IMR-90 (cell line): ENCODE measurements at regions not wholly inside any gene's neighbourhood (a gene's known extent, or its start where the extent isn't known, plus 50 kb on each side); places are given as distances from the start of the nearest gene placed in this dataset.

ENCODE experiments used
- ATAC-seq: fragments of 200-7000 bp; cut with Tn5 transposase; 2 replicates; pipeline ENCODE4 v1.9.1; 2020; ENCODE audit warnings: low read depth, mild to moderate bottlenecking, moderate library complexity
- BruUV-seq: library from RNA; stranded (reverse); fragments of 400-500 nt; replicated peaks from 2 replicates; lab custom pipeline; 2021; lab: Mats Ljungman, UMichigan
- CTCF ChIA-PET: fragments of 300-600 bp; formaldehyde crosslinking; extraction: SDS; loops from one replicate; lab custom pipeline; 2021; ENCODE audit warnings: antibody characterized with exemption; lab: Yijun Ruan, JAX
- POLR2A ChIA-PET: fragments of 300-600 bp; sonication (Branson Sonifier 250); formaldehyde crosslinking; loops from one replicate; lab custom pipeline; 2022; ENCODE audit warnings: antibody characterized with exemption; ENCODE audit not compliant: unreplicated experiment; lab: Charles Lee
- DNase-seq: peaks from one replicate; pipeline ENCODE4 v3.0.0; 2013
- H2AFZ ChIP-seq: replicated peaks from 2 replicates; pipeline ENCODE3; 2013; ENCODE audit warnings: low read length, mild to moderate bottlenecking; ENCODE audit not compliant: poor library complexity
- H2AK5ac ChIP-seq: 2 replicates; pipeline ENCODE4 v1.6.1; 2013; ENCODE audit warnings: low read depth, low read length, inconsistent platforms
- H2AK9ac ChIP-seq: replicated peaks from 2 replicates; pipeline ENCODE3; 2013; ENCODE audit warnings: mild to moderate bottlenecking, low read depth, low read length, moderate library complexity; ENCODE audit not compliant: poor library complexity
- H2BK120ac ChIP-seq: 2 replicates; pipeline ENCODE4 v1.6.1; 2013; ENCODE audit warnings: low read depth, low read length, inconsistent platforms
- H2BK15ac ChIP-seq: 3 replicates; pipeline ENCODE4 v1.6.1; 2013; ENCODE audit warnings: low read depth, low read length, inconsistent platforms
- H2BK20ac ChIP-seq: 2 replicates; pipeline ENCODE4 v1.6.1; 2013; ENCODE audit warnings: low read depth, mild to moderate bottlenecking, inconsistent platforms, low read length, moderate library complexity
- H2BK5ac ChIP-seq: 2 replicates; pipeline ENCODE4 v1.6.1; 2013; ENCODE audit warnings: mild to moderate bottlenecking, low read depth, low read length, inconsistent platforms; ENCODE audit not compliant: poor library complexity, severe bottlenecking
- H3K14ac ChIP-seq: replicated peaks from 2 replicates; pipeline ENCODE4 v1.6.1; 2013; ENCODE audit warnings: low read depth, low read length, inconsistent platforms
- H3K18ac ChIP-seq: 2 replicates; pipeline ENCODE4 v1.6.1; 2013; ENCODE audit warnings: low read depth, low read length, control low read depth
- H3K23ac ChIP-seq: 2 replicates; pipeline ENCODE4 v1.6.1; 2013; ENCODE audit warnings: low read depth, low read length, inconsistent platforms
- H3K27ac ChIP-seq: 2 replicates; pipeline ENCODE4 v1.5.1; 2013; ENCODE audit warnings: mild to moderate bottlenecking, control low read depth, low read length; ENCODE audit not compliant: insufficient read depth
- H3K27me3 ChIP-seq: 2 replicates; pipeline ENCODE4 v1.6.1; 2013; ENCODE audit warnings: low read length; ENCODE audit not compliant: control insufficient read depth, insufficient read depth
- H3K36me3 ChIP-seq: 2 replicates; pipeline ENCODE4 v1.6.1; 2013; ENCODE audit warnings: low read length, mixed read lengths; ENCODE audit not compliant: control insufficient read depth, insufficient read depth
- H3K4ac ChIP-seq: 2 replicates; pipeline ENCODE4 v1.6.1; 2013; ENCODE audit warnings: low read depth, low read length, inconsistent platforms
- H3K4me1 ChIP-seq: 2 replicates; pipeline ENCODE4 v1.6.1; 2013; ENCODE audit warnings: low read length, mixed read lengths; ENCODE audit not compliant: control insufficient read depth, insufficient read depth
- H3K4me2 ChIP-seq: 2 replicates; pipeline ENCODE4 v1.6.1; 2013; ENCODE audit warnings: low read depth, mild to moderate bottlenecking, control low read depth, low read length, moderate library complexity
- H3K4me3 ChIP-seq: 2 replicates; pipeline ENCODE4 v1.5.1; 2013; ENCODE audit warnings: low read depth, mild to moderate bottlenecking, control low read depth, low read length, moderate library complexity; ENCODE audit not compliant: insufficient read depth
- H3K56ac ChIP-seq: 2 replicates; pipeline ENCODE4 v1.6.1; 2013; ENCODE audit warnings: low read length, inconsistent platforms; ENCODE audit not compliant: insufficient read depth; ENCODE audit errors: extremely low read depth
- H3K79me1 ChIP-seq, 2 experiments: 2 replicates each; pipeline ENCODE4 v1.6.1; 2013; ENCODE audit warnings: low read length in 2 of 2, inconsistent platforms in 1 of 2, low read depth in 1 of 2
- H3K9ac ChIP-seq: 2 replicates; pipeline ENCODE4 v1.6.1; 2013; ENCODE audit warnings: low read depth, low read length, control low read depth
- H3K9me1 ChIP-seq: 2 replicates; pipeline ENCODE4 v1.6.1; 2013; ENCODE audit warnings: low read length, inconsistent platforms; ENCODE audit not compliant: insufficient read depth
- H3K9me3 ChIP-seq: 2 replicates; pipeline ENCODE4 v1.6.1; 2013; ENCODE audit warnings: low read length; ENCODE audit not compliant: control insufficient read depth, insufficient read depth
- H4K20me1 ChIP-seq: 2 replicates; pipeline ENCODE4 v1.6.1; 2013; ENCODE audit warnings: low read length, inconsistent platforms; ENCODE audit not compliant: insufficient read depth
- H4K5ac ChIP-seq: 2 replicates; pipeline ENCODE4 v1.6.1; 2013; ENCODE audit warnings: mild to moderate bottlenecking, low read depth, low read length, control low read depth
- H4K8ac ChIP-seq, 2 experiments: 2 replicates each; pipeline ENCODE4 v1.6.1; 2013; ENCODE audit warnings: low read depth in 2 of 2, low read length in 2 of 2, control low read depth in 1 of 2, inconsistent platforms in 1 of 2
- H4K91ac ChIP-seq: 2 replicates; pipeline ENCODE4 v1.6.1; 2013; ENCODE audit warnings: low read depth, low read length, inconsistent platforms; ENCODE audit not compliant: insufficient read depth
- BHLHE40 ChIP-seq: fragments of 150-350 bp; IDR thresholded peaks from 2 replicates; pipeline ENCODE4 v1.6.1; 2016; ENCODE audit warnings: mild to moderate bottlenecking, low read depth, low read length
- CEBPB ChIP-seq: IDR thresholded peaks from 2 replicates; pipeline ENCODE4 v1.6.1; 2012; ENCODE audit warnings: low read depth, low read length, improper control_type of control experiment
- CHD1 ChIP-seq: IDR thresholded peaks from 2 replicates; pipeline ENCODE4 v1.6.1; 2012; ENCODE audit warnings: low read depth, low read length, improper control_type of control experiment
- ELK1 ChIP-seq: fragments of 150-350 bp; IDR thresholded peaks from 2 replicates; pipeline ENCODE4 v1.6.1; 2016; ENCODE audit warnings: low read depth, mild to moderate bottlenecking, low read length, moderate library complexity, borderline replicate concordance
- FOS ChIP-seq: fragments of 150-350 bp; IDR thresholded peaks from 2 replicates; pipeline ENCODE4 v1.6.1; 2016; ENCODE audit warnings: low read depth, low read length
- MAZ ChIP-seq: IDR thresholded peaks from 2 replicates; pipeline ENCODE4 v1.6.1; 2012; ENCODE audit warnings: low read depth, mild to moderate bottlenecking, low read length, improper control_type of control experiment, moderate library complexity, borderline replicate concordance
- MXI1 ChIP-seq: IDR thresholded peaks from 2 replicates; pipeline ENCODE4 v1.6.1; 2012; ENCODE audit warnings: low read depth, mild to moderate bottlenecking, low read length, moderate library complexity, borderline replicate concordance
- POLR2A ChIP-seq: IDR thresholded peaks from 2 replicates; pipeline ENCODE4 v1.6.1; 2012; ENCODE audit warnings: mild to moderate bottlenecking, low read depth, low read length
- RCOR1 ChIP-seq: IDR thresholded peaks from 2 replicates; pipeline ENCODE4 v1.6.1; 2012; ENCODE audit warnings: mild to moderate bottlenecking, low read length, improper control_type of control experiment; ENCODE audit not compliant: insufficient replicate concordance
- RFX5 ChIP-seq: IDR thresholded peaks from 2 replicates; pipeline ENCODE4 v1.8.0; 2012; ENCODE audit warnings: low read depth, mild to moderate bottlenecking, low read length, moderate library complexity
- WGBS, 2 experiments: methylation state at CpG; one replicate each; pipeline versions ENCODE4 v1.1.5 to v1.1.7; 2013; ENCODE audit warnings: missing lambda C conversion rate in 2 of 2; ENCODE audit not compliant: insufficient read length in 1 of 2; ENCODE audit errors: extremely low coverage in 2 of 2; 5-methylcytosine and 5-hydroxymethylcytosine counted together
- dilution Hi-C: fragments of 300-500 bp; cut with HindIII; formaldehyde crosslinking; loops from one replicate; pipeline ENCODE4 v1.14.3; 2018; ENCODE audit warnings: low sequenced_read_pairs; ENCODE audit not compliant: unreplicated experiment
- in situ Hi-C: fragments of 300-500 bp; cut with MboI; formaldehyde crosslinking; loops from 3 replicates; pipeline ENCODE4 v1.14.3; 2019; ENCODE audit warnings: low sequenced_read_pairs, inconsistent platforms, mixed read lengths
- intact Hi-C: fragments of 100-400 bp; cut with micrococcal nuclease; formaldehyde crosslinking; loops from 2 replicates; pipeline ENCODE4 v1.10.0; 2022

- no peak for TF ChIP-seq CHD1
Observed at GRCh38 chr7:41024126-41024525, 678.8 kb downstream of the INHBA start (continued).

- CTCF ChIA-PET: no interaction called here
- no peak for ATAC-seq
- no CpG with 5 or more reads among the region's 1 CpG for WGBS, 2 experiments
Observed at GRCh38 chr7:41020056-41020455, 682.8 kb downstream of the INHBA start.

More at GRCh38 chr7:41020056-41020455, 682.8 kb downstream of the INHBA start:
- BruUV-seq: no TSS peak
- Histone ChIP-seq H3K27me3 (no peaks in the 10 kb centered on the region), H2BK5ac (no peak overlapping the region), H2AFZ (no peak overlapping the region), H2BK20ac (no peak overlapping the region), H3K23ac (no peak overlapping the region), H3K36me3 (no peaks in the 10 kb centered on the region), H4K91ac (no peak overlapping the region), H2BK120ac (no peak overlapping the region), H3K9me3 (no peaks in the 10 kb centered on the region; the same call in 1 of the 2 replicates), H3K14ac (no peak overlapping the region), H2AK9ac (no peak overlapping the region), H3K9me1 (no peaks in the 10 kb centered on the region), H3K4ac (no peak overlapping the region), H3K27ac (no peak overlapping the region), H3K4me3 (no peak overlapping the region), H3K56ac (no peak overlapping the region), H4K5ac (no peak overlapping the region), H3K79me1 (no peaks in the 10 kb centered on the region), H2BK15ac (no peak overlapping the region), H2AK5ac (no peak overlapping the region), H4K8ac (no peak overlapping the region), H3K9ac (no peak overlapping the region), H4K20me1 (no peaks in the 10 kb centered on the region), H3K4me2 (no peak overlapping the region), H3K18ac (no peak overlapping the region), H3K4me1 (peaks cover 4% of the 10 kb centered on the region)
- POLR2A ChIA-PET: no interaction called here
- dilution Hi-C loops (no loop called here), intact Hi-C loops (no loop called here), in situ Hi-C loops (no loop called here)
- DNase-seq: no peak
- TF ChIP-seq RFX5: no peak
- no peak for TF ChIP-seq RCOR1
- TF ChIP-seq CEBPB: no peak
- no peak for TF ChIP-seq MXI1
- TF ChIP-seq ELK1: no peak
- no peak for TF ChIP-seq POLR2A
- no peak for TF ChIP-seq BHLHE40
- no peak for TF ChIP-seq MAZ
- TF ChIP-seq FOS: no peak
